Memory B cell (primary cell): ENCODE measurements at regions not wholly inside any gene's neighbourhood (a gene's known extent, or its start where the extent isn't known, plus 50 kb on each side); places are given as distances from the start of the nearest gene placed in this dataset.
"Not testable (repeated sequence)": the region's sequence is repeated elsewhere in the genome, so short reads cannot be mapped to it uniquely, and the experiment has no call there.

Source experiments
- ATAC-seq: fragments of 150-1000 bp; cut with Tn5 transposase; 2 replicates; pipeline ENCODE4 v1.10.0; 2021; ENCODE audit warnings: low read depth, mild to moderate bottlenecking, moderate library complexity
- DNase-seq, 2 donors: peaks; one replicate each; pipeline ENCODE4 v3.0.0; 2022; ENCODE audit warnings: low spot score in 2 of 2
- H3K27ac Mint-ChIP-seq: one replicate; pipeline ENCODE4 v1.8.0; 2022; ENCODE audit warnings: mild to moderate bottlenecking, moderate library complexity, mixed read lengths
- H3K27me3 Mint-ChIP-seq: one replicate; pipeline ENCODE4 v1.8.0; 2022; ENCODE audit warnings: mixed read lengths
- H3K36me3 Mint-ChIP-seq: one replicate; pipeline ENCODE4 v1.8.0; 2022; ENCODE audit warnings: mild to moderate bottlenecking, mixed read lengths
- H3K4me1 Mint-ChIP-seq: one replicate; pipeline ENCODE4 v1.8.0; 2022; ENCODE audit warnings: mixed read lengths
- H3K4me3 Mint-ChIP-seq: one replicate; pipeline ENCODE4 v1.8.0; 2022; ENCODE audit warnings: mild to moderate bottlenecking, moderate library complexity, mixed read lengths
- H3K9me3 Mint-ChIP-seq: one replicate; pipeline ENCODE4 v1.8.0; 2022; ENCODE audit warnings: mixed read lengths

- not testable (repeated sequence) for H3K4me1 Mint-ChIP-seq, H3K4me3 Mint-ChIP-seq, H3K27ac Mint-ChIP-seq, H3K36me3 Mint-ChIP-seq, ATAC-seq, H3K27me3 Mint-ChIP-seq, DNase-seq, H3K9me3 Mint-ChIP-seq
These were observed 342.4 kb upstream of the ARPP21 start for GRCh38 chr3:35296944-35297343.

- no peaks in the 10 kb centered on the region for H3K4me1 Mint-ChIP-seq
- H3K4me3 Mint-ChIP-seq, result no peak overlapping the region
- peaks cover 1% of the 10 kb centered on the region for H3K9me3 Mint-ChIP-seq
- no peak for DNase-seq
- no peaks in the 10 kb centered on the region for H3K36me3 Mint-ChIP-seq
- ATAC-seq, result no peak
- no peaks in the 10 kb centered on the region for H3K27me3 Mint-ChIP-seq
- no peak overlapping the region for H3K27ac Mint-ChIP-seq
These were observed 333.9 kb upstream of the ARPP21 start for GRCh38 chr3:35305406-35305805.

GRCh38 chr3:35307296-35307695 lies 332.0 kb upstream of the ARPP21 start:
- Mint-ChIP-seq H3K27ac (no peak overlapping the region), H3K4me1 (no peaks in the 10 kb centered on the region), H3K27me3 (no peaks in the 10 kb centered on the region), H3K4me3 (no peak overlapping the region), H3K9me3 (peaks cover 1% of the 10 kb centered on the region), H3K36me3 (no peaks in the 10 kb centered on the region)
- DNase-seq (no peak), ATAC-seq (no peak)

DNA sequence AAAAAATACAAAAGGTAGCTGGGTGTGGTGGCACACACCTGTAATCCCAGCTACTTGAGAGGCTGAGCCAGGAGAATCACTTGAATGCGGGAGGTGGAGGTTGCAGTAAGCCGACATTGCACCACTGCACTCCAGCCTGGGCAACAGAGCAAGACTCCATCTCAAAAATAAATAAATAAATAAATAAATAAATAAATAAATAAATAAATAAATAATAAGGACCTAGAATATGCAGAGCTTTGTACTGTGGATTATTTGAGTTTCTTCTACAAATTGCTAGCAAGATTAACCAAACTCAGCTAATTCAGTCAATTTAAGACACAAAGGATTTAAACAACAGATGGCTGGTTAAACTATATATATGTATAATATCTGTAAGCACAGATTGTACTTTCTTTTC lies 322.5 kb upstream of the ARPP21 start:
- H3K4me3 Mint-ChIP-seq, H3K9me3 Mint-ChIP-seq, H3K36me3 Mint-ChIP-seq, H3K27me3 Mint-ChIP-seq, H3K27ac Mint-ChIP-seq, DNase-seq, ATAC-seq, H3K4me1 Mint-ChIP-seq: not testable (repeated sequence)

- no peaks in the 10 kb centered on the region for H3K4me1 Mint-ChIP-seq
- H3K27ac Mint-ChIP-seq, result no peak overlapping the region
- H3K27me3 Mint-ChIP-seq, result no peaks in the 10 kb centered on the region
- no peaks in the 10 kb centered on the region for H3K36me3 Mint-ChIP-seq
- no peak for DNase-seq
- ATAC-seq, result no peak
- H3K4me3 Mint-ChIP-seq, result no peak overlapping the region
- peaks cover 4% of the 10 kb centered on the region for H3K9me3 Mint-ChIP-seq
These were observed 318.5 kb upstream of the ARPP21 start for GRCh38 chr3:35320646-35321407.

DNA sequence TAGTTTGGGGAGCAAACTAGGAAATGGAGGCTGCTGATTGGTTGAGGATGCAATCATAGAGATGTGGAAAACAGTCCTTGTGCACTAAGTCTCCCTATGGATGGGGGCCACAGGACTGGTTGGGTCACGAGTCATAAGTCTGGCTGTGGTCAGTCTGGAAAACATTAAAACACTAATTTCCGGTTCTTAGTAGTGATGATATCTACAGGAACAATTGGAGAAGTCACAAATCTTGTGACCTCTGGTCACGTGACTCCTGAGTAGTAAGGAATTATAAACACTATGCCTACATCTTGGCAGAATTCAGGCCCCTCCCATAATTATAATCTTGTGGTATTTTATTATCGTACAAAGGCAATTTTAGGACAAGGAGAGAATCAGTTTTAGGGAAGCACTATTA lies 317.3 kb upstream of the ARPP21 start:
- Mint-ChIP-seq H3K27me3 (no peaks in the 10 kb centered on the region), H3K27ac (no peak overlapping the region), H3K9me3 (peaks cover 6% of the 10 kb centered on the region), H3K4me1 (no peaks in the 10 kb centered on the region), H3K36me3 (no peaks in the 10 kb centered on the region), H3K4me3 (no peak overlapping the region)
- ATAC-seq (no peak), DNase-seq (no peak)

- Mint-ChIP-seq H3K9me3 (no peaks in the 10 kb centered on the region), H3K4me1 (no peaks in the 10 kb centered on the region), H3K27me3 (no peaks in the 10 kb centered on the region), H3K27ac (no peak overlapping the region), H3K36me3 (no peaks in the 10 kb centered on the region), H3K4me3 (no peak overlapping the region)
- ATAC-seq (no peak), DNase-seq (no peak)
These were observed 303.6 kb upstream of the ARPP21 start for GRCh38 chr3:35335703-35336102.

DNA sequence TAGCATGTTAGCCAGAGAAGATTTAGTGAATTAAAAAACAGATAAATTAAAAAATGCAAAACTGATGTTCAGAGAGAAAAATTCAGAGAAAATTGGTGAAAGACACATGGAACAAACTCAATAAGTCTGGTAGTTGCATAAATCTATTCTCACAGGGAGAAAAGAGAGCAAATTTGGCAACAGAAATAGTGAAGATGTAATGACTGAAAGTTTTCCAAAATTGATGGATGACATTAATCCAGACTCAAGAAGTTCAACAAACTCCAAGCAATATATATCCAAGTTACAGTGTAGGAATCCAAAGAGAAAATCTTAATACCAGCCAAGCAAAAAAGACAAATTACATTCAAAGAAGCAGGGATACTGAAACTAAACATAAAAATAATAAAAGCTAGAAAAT lies 302.7 kb upstream of the ARPP21 start:
- ATAC-seq (no peak), DNase-seq (no peak)
- no peaks in the 10 kb centered on the region for H3K27me3 Mint-ChIP-seq
- no peaks in the 10 kb centered on the region for H3K36me3 Mint-ChIP-seq
- H3K27ac Mint-ChIP-seq, result no peak overlapping the region
- no peak overlapping the region for H3K4me3 Mint-ChIP-seq
- H3K9me3 Mint-ChIP-seq, result no peaks in the 10 kb centered on the region
- no peaks in the 10 kb centered on the region for H3K4me1 Mint-ChIP-seq

DNA sequence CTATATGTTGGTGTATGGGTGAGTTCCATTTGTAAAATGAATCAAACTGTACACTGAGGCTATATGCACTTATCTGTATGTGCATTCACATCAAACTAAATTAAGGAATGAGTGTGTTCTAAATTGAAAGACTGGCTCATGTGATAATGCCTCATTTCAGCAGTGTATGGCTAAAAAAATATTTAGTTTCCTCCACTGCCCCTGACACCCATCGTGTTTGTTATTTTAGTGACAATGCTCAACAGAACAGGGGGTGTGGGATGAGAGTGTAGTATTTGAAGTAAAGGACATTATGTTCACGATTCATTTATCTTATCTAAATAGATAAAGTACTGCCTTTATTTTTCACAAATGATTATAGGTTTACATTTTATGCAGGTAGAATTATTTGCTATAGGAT lies 301.1 kb upstream of the ARPP21 start:
- H3K9me3 Mint-ChIP-seq, result peaks cover 5% of the 10 kb centered on the region
- no peaks in the 10 kb centered on the region for H3K36me3 Mint-ChIP-seq
- DNase-seq (no peak), ATAC-seq (no peak)
- no peaks in the 10 kb centered on the region for H3K27me3 Mint-ChIP-seq
- H3K27ac Mint-ChIP-seq, result no peak overlapping the region
- no peaks in the 10 kb centered on the region for H3K4me1 Mint-ChIP-seq
- H3K4me3 Mint-ChIP-seq, result no peak overlapping the region

- H3K27ac Mint-ChIP-seq, result no peak overlapping the region
- ATAC-seq (no peak), DNase-seq (no peak)
- no peak overlapping the region for H3K4me3 Mint-ChIP-seq
- no peaks in the 10 kb centered on the region for H3K27me3 Mint-ChIP-seq
- no peaks in the 10 kb centered on the region for H3K36me3 Mint-ChIP-seq
- H3K4me1 Mint-ChIP-seq, result no peaks in the 10 kb centered on the region
- H3K9me3 Mint-ChIP-seq, result peaks cover 5% of the 10 kb centered on the region
These were observed 259.1 kb upstream of the ARPP21 start for GRCh38 chr3:35380196-35380595.

DNA sequence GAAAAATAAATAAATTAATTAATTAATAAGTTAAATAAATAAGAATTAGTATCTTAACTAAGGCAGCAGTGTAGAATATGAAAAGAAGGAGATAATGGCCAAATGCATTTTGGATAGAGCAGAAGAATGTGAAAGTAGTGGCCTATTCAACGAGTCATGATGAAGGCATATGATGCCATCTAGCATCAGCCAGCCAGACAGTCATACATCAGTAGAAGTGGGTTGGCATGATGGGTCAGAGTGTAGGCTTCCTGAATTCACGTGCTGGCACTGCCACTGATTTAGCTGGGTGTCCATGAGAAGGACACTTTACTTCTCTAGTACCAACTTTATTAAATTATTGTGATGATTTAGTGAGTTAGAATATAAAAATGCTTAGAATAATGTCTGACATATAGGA lies 256.1 kb upstream of the ARPP21 start:
- H3K27me3 Mint-ChIP-seq, result no peaks in the 10 kb centered on the region
- DNase-seq, result no peak
- H3K4me3 Mint-ChIP-seq, result no peak overlapping the region
- no peaks in the 10 kb centered on the region for H3K36me3 Mint-ChIP-seq
- H3K9me3 Mint-ChIP-seq, result peaks cover 9% of the 10 kb centered on the region
- no peaks in the 10 kb centered on the region for H3K4me1 Mint-ChIP-seq
- H3K27ac Mint-ChIP-seq, result no peak overlapping the region
- no peak for ATAC-seq

GRCh38 chr3:35383719-35384555 lies 255.4 kb upstream of the ARPP21 start:
- Mint-ChIP-seq H3K36me3 (no peaks in the 10 kb centered on the region), H3K4me1 (no peaks in the 10 kb centered on the region)
- ATAC-seq, result no peak

DNA sequence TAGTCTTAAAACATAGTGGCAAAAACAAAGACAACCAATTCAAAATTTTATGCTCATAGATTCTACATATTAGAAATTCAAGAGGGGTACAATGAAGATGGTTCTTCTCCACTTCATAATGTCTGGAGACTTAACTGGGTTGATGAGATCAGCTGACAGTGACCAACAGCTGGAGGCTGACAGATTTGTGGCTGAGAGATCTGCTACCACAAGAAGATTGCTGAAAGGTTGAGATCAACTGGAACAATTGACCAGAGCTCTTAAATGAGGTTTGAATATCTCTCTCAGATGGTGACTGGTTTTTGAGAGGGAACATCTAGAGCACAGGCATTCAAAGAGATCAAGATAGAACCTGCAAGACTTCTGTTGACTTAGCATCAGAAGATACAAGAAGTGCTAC lies 254.1 kb upstream of the ARPP21 start:
- Mint-ChIP-seq H3K27ac (no peak overlapping the region), H3K27me3 (no peaks in the 10 kb centered on the region), H3K4me3 (no peak overlapping the region), H3K36me3 (no peaks in the 10 kb centered on the region), H3K9me3 (peaks cover 8% of the 10 kb centered on the region), H3K4me1 (no peaks in the 10 kb centered on the region)
- no peak for DNase-seq
- ATAC-seq, result no peak

More at GRCh38 chr3:35383719-35384555, 255.4 kb upstream of the ARPP21 start:
- no peak overlapping the region for H3K4me3 Mint-ChIP-seq
- H3K9me3 Mint-ChIP-seq, result peaks cover 9% of the 10 kb centered on the region
- H3K27ac Mint-ChIP-seq, result no peak overlapping the region
- no peak for DNase-seq
- no peaks in the 10 kb centered on the region for H3K27me3 Mint-ChIP-seq

DNA sequence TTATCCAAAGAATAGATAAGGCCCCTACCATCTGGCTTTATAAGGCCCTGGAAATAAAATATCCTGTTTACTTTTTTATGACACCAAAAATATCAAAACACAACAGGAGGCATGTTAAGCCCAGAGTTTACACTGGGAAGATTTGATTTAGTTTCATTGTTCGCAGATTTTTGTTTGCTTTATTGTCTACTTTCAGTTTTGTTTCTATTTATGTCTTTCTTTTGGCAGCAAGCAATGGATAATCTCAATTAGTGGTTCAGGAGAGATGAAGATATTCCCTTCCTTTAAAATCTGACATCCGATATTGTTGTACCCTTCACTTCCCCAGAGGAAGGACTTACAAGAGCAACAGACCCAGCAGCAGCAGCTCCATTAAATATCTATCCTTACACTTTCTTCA lies 249.4 kb upstream of the ARPP21 start:
- Mint-ChIP-seq H3K4me1 (no peaks in the 10 kb centered on the region), H3K4me3 (no peak overlapping the region), H3K27ac (no peak overlapping the region), H3K36me3 (no peaks in the 10 kb centered on the region), H3K27me3 (no peaks in the 10 kb centered on the region), H3K9me3 (peaks cover 7% of the 10 kb centered on the region)
- ATAC-seq (no peak), DNase-seq (no peak)

DNA sequence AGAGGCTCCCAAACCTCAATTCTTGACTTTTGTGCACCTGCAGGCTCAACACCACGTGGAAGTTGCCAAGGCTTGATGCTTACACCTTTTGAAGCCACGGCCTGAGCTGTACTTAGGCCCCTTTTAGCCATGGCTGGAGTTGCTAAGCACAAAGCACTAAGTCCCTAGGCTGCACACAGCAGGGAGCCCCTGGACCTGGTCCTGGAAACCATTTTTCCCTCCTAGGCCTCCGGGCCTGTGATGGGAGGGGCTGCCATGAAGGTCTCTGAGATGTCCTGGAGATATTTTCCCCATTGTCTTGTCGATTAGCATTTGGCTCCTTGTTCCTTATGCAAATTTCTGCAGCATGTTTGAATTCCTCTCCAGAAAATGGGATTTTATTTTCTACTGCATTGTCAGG lies 247.1 kb upstream of the ARPP21 start:
- no peaks in the 10 kb centered on the region for H3K4me1 Mint-ChIP-seq
- H3K4me3 Mint-ChIP-seq, result no peak overlapping the region

More for the DNA sequence above, 247.1 kb upstream of the ARPP21 start:
- DNase-seq (no peak), ATAC-seq (no peak)
- Mint-ChIP-seq H3K27ac (no peak overlapping the region), H3K36me3 (no peaks in the 10 kb centered on the region), H3K9me3 (peaks cover 3% of the 10 kb centered on the region), H3K27me3 (no peaks in the 10 kb centered on the region)
